SH-SY5Y (cell line): ENCODE measurements at regions not wholly inside any gene's neighbourhood (a gene's known extent, or its start where the extent isn't known, plus 50 kb on each side); places are given as distances from the start of the nearest gene placed in this dataset.

Experiments
- GATA2 ChIP-seq: IDR thresholded peaks from 2 replicates; pipeline ENCODE4 v1.6.1; 2011; ENCODE audit warnings: mild to moderate bottlenecking, low read depth, low read length
- GATA3 ChIP-seq: IDR thresholded peaks from 2 replicates; pipeline ENCODE4 v1.6.1; 2011; ENCODE audit warnings: low read depth, mild to moderate bottlenecking, low read length, moderate library complexity

GRCh38 chr3:176906046-176906905 lies 291.0 kb downstream of the TBL1XR1 start:
- TF ChIP-seq GATA3 (no peak), GATA2 (no peak)
